ENCODE measurements at regions not wholly inside any gene's neighbourhood (a gene's known extent, or its start where the extent isn't known, plus 50 kb on each side); places are given as distances from the start of the nearest gene placed in this dataset.

DNA sequence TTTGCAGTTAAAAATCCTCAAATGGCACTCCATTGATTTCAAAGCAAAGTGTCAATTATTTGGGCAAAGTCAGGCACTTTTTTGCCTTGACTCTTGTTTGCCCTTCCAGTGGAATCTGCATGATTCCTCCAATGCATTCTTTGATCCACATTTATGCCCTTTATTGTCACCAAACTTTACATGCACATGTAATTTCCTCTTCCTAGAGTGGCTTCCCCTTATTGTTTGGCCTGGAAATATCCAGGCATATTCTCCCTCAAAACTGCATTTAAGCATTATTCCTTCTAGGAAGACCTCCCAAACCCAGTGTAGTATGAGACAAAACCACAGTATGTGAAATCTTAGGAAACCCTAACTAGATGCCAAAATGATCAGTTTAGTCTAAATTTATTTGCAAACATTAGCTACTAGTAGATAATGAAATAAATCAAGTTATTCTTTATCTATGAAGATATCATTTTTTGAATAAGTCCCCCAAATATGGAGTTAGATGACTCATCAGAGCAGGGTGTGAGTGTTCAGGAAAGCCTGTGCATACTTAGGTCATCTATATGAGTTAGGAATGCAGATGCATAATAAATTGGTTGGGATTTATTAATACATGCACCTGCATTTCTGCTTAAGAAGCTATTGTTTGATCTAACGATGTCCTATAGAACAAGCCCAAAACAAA lies 433.3 kb upstream of the TCF4 start:
- H3K4me3 Mint-ChIP-seq = no peak overlapping the region
- DNase-seq (ENCODE audit: low spot score in 2 of 2, unreplicated experiment in 2 of 2) = no peak
- H3K9me3 Mint-ChIP-seq = peaks cover 17% of the 10 kb centered on the region
- no peaks in the 10 kb centered on the region for H3K36me3 Mint-ChIP-seq
- no peak overlapping the region for H3K27ac Mint-ChIP-seq
- no peaks in the 10 kb centered on the region for H3K27me3 Mint-ChIP-seq (ENCODE audit: low read depth)
- H3K4me1 Mint-ChIP-seq = no peaks in the 10 kb centered on the region
- TF ChIP-seq, protein P1, sequence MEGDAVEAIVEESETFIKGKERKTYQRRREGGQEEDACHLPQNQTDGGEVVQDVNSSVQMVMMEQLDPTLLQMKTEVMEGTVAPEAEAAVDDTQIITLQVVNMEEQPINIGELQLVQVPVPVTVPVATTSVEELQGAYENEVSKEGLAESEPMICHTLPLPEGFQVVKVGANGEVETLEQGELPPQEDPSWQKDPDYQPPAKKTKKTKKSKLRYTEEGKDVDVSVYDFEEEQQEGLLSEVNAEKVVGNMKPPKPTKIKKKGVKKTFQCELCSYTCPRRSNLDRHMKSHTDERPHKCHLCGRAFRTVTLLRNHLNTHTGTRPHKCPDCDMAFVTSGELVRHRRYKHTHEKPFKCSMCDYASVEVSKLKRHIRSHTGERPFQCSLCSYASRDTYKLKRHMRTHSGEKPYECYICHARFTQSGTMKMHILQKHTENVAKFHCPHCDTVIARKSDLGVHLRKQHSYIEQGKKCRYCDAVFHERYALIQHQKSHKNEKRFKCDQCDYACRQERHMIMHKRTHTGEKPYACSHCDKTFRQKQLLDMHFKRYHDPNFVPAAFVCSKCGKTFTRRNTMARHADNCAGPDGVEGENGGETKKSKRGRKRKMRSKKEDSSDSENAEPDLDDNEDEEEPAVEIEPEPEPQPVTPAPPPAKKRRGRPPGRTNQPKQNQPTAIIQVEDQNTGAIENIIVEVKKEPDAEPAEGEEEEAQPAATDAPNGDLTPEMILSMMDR (IDR thresholded peaks at IDR 0.05; ENCODE audit: unreplicated experiment) = no peak

- H3K27me3 Mint-ChIP-seq (ENCODE audit: low read depth) = no peaks in the 10 kb centered on the region
- H3K27ac Mint-ChIP-seq = no peak overlapping the region
- TF ChIP-seq, protein P1 (IDR thresholded peaks at IDR 0.05; ENCODE audit: unreplicated experiment) = no peak
- H3K9me3 Mint-ChIP-seq = peaks cover 21% of the 10 kb centered on the region
- H3K4me1 Mint-ChIP-seq = no peaks in the 10 kb centered on the region
- no peak overlapping the region for H3K4me3 Mint-ChIP-seq
- peaks cover 2% of the 10 kb centered on the region for H3K36me3 Mint-ChIP-seq
- no peak for DNase-seq (ENCODE audit: low spot score in 2 of 2, unreplicated experiment in 2 of 2)
Measured at GRCh38 chr18:56019908-56020307, 431.9 kb upstream of the TCF4 start.

DNA sequence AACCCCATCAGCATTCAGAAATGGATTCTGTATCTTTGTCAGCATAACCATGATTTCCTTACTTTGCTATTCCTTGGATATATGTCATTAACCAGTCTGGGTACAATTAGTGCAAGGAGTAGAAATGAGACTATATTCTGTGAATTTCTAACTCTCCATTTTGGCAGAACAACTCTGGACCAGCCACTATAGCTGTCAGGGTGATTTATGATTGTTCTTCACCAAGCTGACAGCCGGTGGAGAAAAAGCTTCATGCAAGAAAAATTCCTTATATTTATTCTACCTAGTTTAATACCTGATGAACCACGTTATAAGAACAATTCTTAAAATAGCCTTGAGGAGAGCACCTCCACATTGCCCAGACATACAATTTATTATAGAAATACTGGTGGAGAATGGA lies 431.2 kb upstream of the TCF4 start:
- peaks cover 26% of the 10 kb centered on the region for H3K9me3 Mint-ChIP-seq
- H3K27me3 Mint-ChIP-seq (ENCODE audit: low read depth) = no peaks in the 10 kb centered on the region
- no peak overlapping the region for H3K27ac Mint-ChIP-seq
- no peaks in the 10 kb centered on the region for H3K4me1 Mint-ChIP-seq
- H3K36me3 Mint-ChIP-seq = peaks cover 2% of the 10 kb centered on the region
- DNase-seq (ENCODE audit: low spot score in 2 of 2, unreplicated experiment in 2 of 2) = no peak
- TF ChIP-seq, protein P1 (IDR thresholded peaks at IDR 0.05; ENCODE audit: unreplicated experiment) = no peak
- H3K4me3 Mint-ChIP-seq = no peak overlapping the region

- Mint-ChIP-seq H3K4me3 (no peak overlapping the region), H3K36me3 (peaks cover 23% of the 10 kb centered on the region), H3K27me3 (ENCODE audit: low read depth) (no peaks in the 10 kb centered on the region), H3K9me3 (peaks cover 32% of the 10 kb centered on the region), H3K4me1 (peaks cover 6% of the 10 kb centered on the region), H3K27ac (no peak overlapping the region)
- TF ChIP-seq, protein P1 (IDR thresholded peaks at IDR 0.05; ENCODE audit: unreplicated experiment) = no peak
- no peak for DNase-seq (ENCODE audit: low spot score in 2 of 2, unreplicated experiment in 2 of 2)
Measured at GRCh38 chr18:56009411-56009810, 421.4 kb upstream of the TCF4 start.

DNA sequence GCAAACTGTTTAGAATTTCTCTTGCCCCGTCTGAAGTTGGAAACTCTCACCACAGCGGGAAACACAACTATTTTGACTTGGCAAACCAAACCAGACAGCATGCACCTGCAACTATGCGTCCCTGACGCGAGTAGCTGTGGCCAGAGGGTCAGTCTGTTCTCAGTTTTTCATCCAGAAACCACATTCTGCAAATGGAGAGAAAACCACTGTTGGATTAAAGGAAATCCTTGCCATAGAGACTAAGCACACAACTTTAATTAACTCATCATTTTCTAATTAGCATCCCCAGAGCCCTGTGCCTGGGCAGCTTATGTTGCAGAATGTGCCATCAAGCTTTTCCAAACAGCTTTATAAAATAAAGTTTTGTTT lies 415.7 kb upstream of the TCF4 start:
- Mint-ChIP-seq H3K4me1 (peaks cover 14% of the 10 kb centered on the region), H3K27me3 (ENCODE audit: low read depth) (no peaks in the 10 kb centered on the region), H3K4me3 (no peak overlapping the region), H3K36me3 (no peaks in the 10 kb centered on the region), H3K27ac (no peak overlapping the region), H3K9me3 (no peaks in the 10 kb centered on the region)
- DNase-seq (ENCODE audit: low spot score in 2 of 2, unreplicated experiment in 2 of 2) = no peak
- TF ChIP-seq, protein P1 (IDR thresholded peaks at IDR 0.05; ENCODE audit: unreplicated experiment) = no peak
